DMS153 treated with DMSO at 0.1 percent for 48 hours (cell line): ENCODE measurements at regions not wholly inside any gene's neighbourhood (a gene's known extent, or its start where the extent isn't known, plus 50 kb on each side); places are given as distances from the start of the nearest gene placed in this dataset.
"Not testable (repeated sequence)": the region's sequence is repeated elsewhere in the genome, so short reads cannot be mapped to it uniquely, and the experiment has no call there.

Source experiments
- DNase-seq: peaks from one replicate; lab custom pipeline; 2025; ENCODE audit not compliant: unreplicated experiment; lab: John Stamatoyannopoulos, UW

GRCh38 chr14:105707099-105707498 is 180.7 kb downstream of the TMEM121 start:
- not testable (repeated sequence) for DNase-seq

- DNase-seq, result not testable (repeated sequence)
Observed at GRCh38 chr14:105707723-105708151, 181.4 kb downstream of the TMEM121 start.

GRCh38 chr14:105708251-105709134 is 182.1 kb downstream of the TMEM121 start:
- not testable (repeated sequence) for DNase-seq

- DNase-seq, result no peak
Observed at GRCh38 chr14:105709281-105710118, 183.1 kb downstream of the TMEM121 start.

- no peak for DNase-seq
Observed at GRCh38 chr14:105710119-105711043, 184.0 kb downstream of the TMEM121 start.

GRCh38 chr14:105711044-105711620 is 184.7 kb downstream of the TMEM121 start:
- no peak for DNase-seq

GRCh38 chr14:105711841-105712460 is 185.6 kb downstream of the TMEM121 start:
- DNase-seq, result no peak

GRCh38 chr14:105712670-105713069 is 186.3 kb downstream of the TMEM121 start:
- DNase-seq, result not testable (repeated sequence)

- not testable (repeated sequence) for DNase-seq
Observed at GRCh38 chr14:105713160-105713559, 186.8 kb downstream of the TMEM121 start.

- not testable (repeated sequence) for DNase-seq
Observed at GRCh38 chr14:105713836-105714235, 187.5 kb downstream of the TMEM121 start.

GRCh38 chr14:105718787-105719186 is 192.4 kb downstream of the TMEM121 start:
- DNase-seq, result not testable (repeated sequence)

- DNase-seq, result not testable (repeated sequence)
Observed at GRCh38 chr14:105720106-105720505, 193.7 kb downstream of the TMEM121 start.

- not testable (repeated sequence) for DNase-seq
Observed at GRCh38 chr14:105720852-105721601, 194.6 kb downstream of the TMEM121 start.

GRCh38 chr14:105721602-105721970 is 195.2 kb downstream of the TMEM121 start:
- DNase-seq, result not testable (repeated sequence)

- DNase-seq, result not testable (repeated sequence)
Observed at GRCh38 chr14:105721996-105722709, 195.8 kb downstream of the TMEM121 start.

GRCh38 chr14:105723271-105723670 is 196.9 kb downstream of the TMEM121 start:
- DNase-seq, result not testable (repeated sequence)

- not testable (repeated sequence) for DNase-seq
Observed at GRCh38 chr14:105723776-105724175, 197.4 kb downstream of the TMEM121 start.

- not testable (repeated sequence) for DNase-seq
Observed at GRCh38 chr14:105729825-105730368, 203.5 kb downstream of the TMEM121 start.
